Epithelial cell of proximal tubule (primary cell): ENCODE measurements at regions not wholly inside any gene's neighbourhood (a gene's known extent, or its start where the extent isn't known, plus 50 kb on each side); places are given as distances from the start of the nearest gene placed in this dataset.

Source experiments
- DNase-seq: peaks from one replicate; pipeline ENCODE4 v3.0.0-alpha.2; 2011; ENCODE audit warnings: low read depth
- H3K4me3 ChIP-seq: 2 replicates; pipeline ENCODE4 v1.5.1; 2011; ENCODE audit warnings: low read depth, mild to moderate bottlenecking, low read length
- CTCF ChIP-seq: conservative IDR thresholded peaks from 2 replicates; pipeline ENCODE4 v1.5.1; 2012; ENCODE audit warnings: low read depth, mild to moderate bottlenecking, low read length

- no peak for DNase-seq
- TF ChIP-seq CTCF: no peak
- H3K4me3 ChIP-seq: no peak overlapping the region
These were observed 264.0 kb upstream of the BOD1L1 start for GRCh38 chr4:13891544-13891939.

DNA sequence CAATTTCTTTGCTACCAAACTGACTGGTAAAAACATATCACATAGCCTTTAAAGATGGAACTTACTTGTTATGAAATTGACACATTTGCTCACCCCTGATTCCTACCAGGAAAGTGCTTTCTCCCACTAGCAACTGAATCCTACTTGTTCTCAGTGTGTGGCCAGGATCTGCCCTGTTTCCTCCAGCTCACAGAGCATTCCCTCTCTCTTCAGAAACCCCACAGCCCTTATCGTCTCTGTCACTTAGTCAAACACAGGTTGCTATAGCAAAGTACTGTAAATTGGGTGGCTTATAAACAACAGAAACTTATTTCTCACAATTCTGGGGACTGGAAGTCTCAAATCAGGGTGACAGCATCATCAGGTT lies 265.2 kb upstream of the BOD1L1 start:
- no peak for TF ChIP-seq CTCF
- no peak for DNase-seq
- H3K4me3 ChIP-seq: no peak overlapping the region

GRCh38 chr4:13893211-13893610 lies 265.7 kb upstream of the BOD1L1 start:
- no peak overlapping the region for H3K4me3 ChIP-seq
- TF ChIP-seq CTCF: no peak
- no peak for DNase-seq

DNA sequence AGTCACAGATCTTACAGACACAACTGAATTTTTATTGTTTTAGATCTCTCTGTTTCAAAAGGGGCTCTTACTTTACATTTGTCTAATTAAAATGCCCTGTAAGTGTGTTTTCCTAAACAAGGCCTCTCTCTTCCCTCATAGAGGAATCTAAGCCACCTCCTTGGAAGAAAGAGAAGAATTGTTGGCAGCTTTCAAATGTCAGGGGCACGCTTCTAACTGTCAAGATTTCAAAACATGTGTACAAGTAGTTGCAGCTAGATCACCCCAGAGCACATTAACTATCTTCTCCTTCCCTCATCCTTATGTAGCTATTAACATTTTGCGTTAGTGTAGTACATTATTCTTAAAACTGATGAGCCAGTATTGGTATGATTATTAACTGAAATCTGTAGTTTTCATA lies 266.5 kb upstream of the BOD1L1 start:
- TF ChIP-seq CTCF: no peak
- DNase-seq: no peak
- H3K4me3 ChIP-seq: no peak overlapping the region

DNA sequence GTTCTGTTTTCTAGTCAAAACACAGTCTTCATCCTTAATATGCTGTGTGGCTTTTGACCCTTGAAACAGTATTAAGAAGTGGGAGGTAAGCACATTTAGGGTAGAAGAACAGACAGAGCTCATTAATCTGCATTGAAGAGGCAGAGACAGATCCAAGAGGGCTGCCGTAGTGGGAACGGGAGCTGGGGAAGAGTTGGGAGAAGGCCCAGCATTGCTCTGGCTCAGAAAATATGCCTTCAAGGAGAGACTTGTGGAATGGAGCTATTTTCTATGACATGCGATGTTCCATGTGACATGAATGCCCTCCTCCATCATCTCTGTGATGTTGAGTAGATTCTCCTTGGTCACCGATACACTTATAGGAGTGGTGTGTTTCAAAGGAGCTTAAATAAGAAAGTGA lies 273.3 kb upstream of the BOD1L1 start:
- no peak overlapping the region for H3K4me3 ChIP-seq
- no peak for DNase-seq
- no peak for TF ChIP-seq CTCF

DNA sequence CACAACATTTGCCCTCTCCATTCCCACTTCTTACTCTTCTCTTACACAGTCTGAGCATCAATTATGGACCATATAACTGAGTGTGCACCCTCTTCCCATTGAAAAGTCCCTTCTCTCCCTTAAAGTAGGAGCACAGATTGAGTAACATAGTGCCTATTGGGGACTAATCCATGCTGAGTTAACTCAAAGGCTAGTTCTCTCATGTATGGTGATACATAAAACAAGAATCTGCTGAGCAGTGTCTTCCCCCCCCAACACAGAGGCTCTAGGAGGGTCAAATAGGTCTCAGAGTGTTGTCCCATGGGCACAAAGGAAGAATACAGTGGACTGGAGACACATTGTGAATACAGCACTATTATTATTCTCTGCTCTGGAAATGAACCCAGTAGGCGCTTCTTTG lies 274.6 kb upstream of the BOD1L1 start:
- TF ChIP-seq CTCF: no peak
- H3K4me3 ChIP-seq: no peak overlapping the region
- DNase-seq: no peak

GRCh38 chr4:13903061-13903460 lies 275.5 kb upstream of the BOD1L1 start:
- H3K4me3 ChIP-seq: no peak overlapping the region
- no peak for DNase-seq
- no peak for TF ChIP-seq CTCF
